GM23338 (cell line): ENCODE measurements at regions not wholly inside any gene's neighbourhood (a gene's known extent, or its start where the extent isn't known, plus 50 kb on each side); places are given as distances from the start of the nearest gene placed in this dataset.

Experiments used
- ATAC-seq: fragments of 200-7000 bp; cut with Tn5 transposase; 3 replicates; pipeline ENCODE4 v1.9.1; 2020
- DNase-seq: peaks from one replicate; pipeline ENCODE4 v3.0.0-alpha.2; 2015; ENCODE audit warnings: low spot score
- H2AFZ ChIP-seq: fragments of 200-600 bp; sonication (generic); 2 replicates; pipeline ENCODE4 v1.8.0; 2016; ENCODE audit warnings: antibody characterized with exemption, mild to moderate bottlenecking, moderate library complexity
- H3F3A ChIP-seq: fragments of 200-600 bp; sonication (generic); replicated peaks from 2 replicates; pipeline ENCODE4 v1.8.0; 2017; ENCODE audit warnings: antibody characterized with exemption, mixed run types, low read depth
- H3K27ac ChIP-seq: fragments of 200-600 bp; sonication (generic); 2 replicates; pipeline ENCODE4 v1.6.1; 2016; ENCODE audit warnings: low read depth
- H3K27me3 ChIP-seq: fragments of 200-600 bp; sonication (generic); 2 replicates; pipeline ENCODE4 v1.8.0; 2016; ENCODE audit warnings: mild to moderate bottlenecking, mixed run types, moderate library complexity; ENCODE audit not compliant: insufficient read depth
- H3K36me3 ChIP-seq: fragments of 200-600 bp; sonication (generic); 2 replicates; pipeline ENCODE4 v1.8.0; 2016; ENCODE audit warnings: mild to moderate bottlenecking; ENCODE audit not compliant: insufficient read depth
- H3K4me1 ChIP-seq: fragments of 200-600 bp; sonication (generic); 2 replicates; pipeline ENCODE4 v1.8.0; 2016; ENCODE audit warnings: mild to moderate bottlenecking, moderate library complexity; ENCODE audit not compliant: insufficient read depth
- H3K4me2 ChIP-seq: fragments of 200-600 bp; sonication (generic); 2 replicates; pipeline ENCODE4 v1.7.1; 2017; ENCODE audit warnings: mixed run types
- H3K4me3 ChIP-seq: fragments of 200-600 bp; sonication (generic); 2 replicates; pipeline ENCODE4 v1.6.1; 2016; ENCODE audit warnings: mixed run types
- H3K79me2 ChIP-seq: fragments of 200-600 bp; sonication (generic); replicated peaks from 2 replicates; pipeline ENCODE4 v1.8.0; 2017; ENCODE audit warnings: mild to moderate bottlenecking; ENCODE audit not compliant: insufficient read depth
- H3K9me2 ChIP-seq: fragments of 200-600 bp; sonication (generic); 2 replicates; pipeline ENCODE4 v1.8.0; 2017; ENCODE audit not compliant: insufficient read depth
- H4K20me1 ChIP-seq: fragments of 200-600 bp; sonication (generic); replicated peaks from 2 replicates; pipeline ENCODE4 v1.8.0; 2017; ENCODE audit warnings: mild to moderate bottlenecking; ENCODE audit not compliant: insufficient read depth
- H3K27ac Mint-ChIP-seq: 2 replicates; pipeline ENCODE4 v1.8.0; 2020; ENCODE audit warnings: inconsistent platforms, mild to moderate bottlenecking, moderate library complexity, mixed read lengths
- H3K27me3 Mint-ChIP-seq: 3 replicates; pipeline ENCODE4 v1.8.0; 2022; ENCODE audit warnings: low read depth, mild to moderate bottlenecking, moderate library complexity, mixed read lengths, inconsistent platforms; ENCODE audit not compliant: insufficient read depth, poor library complexity
- H3K36me3 Mint-ChIP-seq: 3 replicates; pipeline ENCODE4 v1.8.0; 2021; ENCODE audit warnings: low read depth, mild to moderate bottlenecking, inconsistent platforms, moderate library complexity, mixed read lengths
- H3K4me1 Mint-ChIP-seq: 3 replicates; pipeline ENCODE4 v1.8.0; 2020; ENCODE audit warnings: mild to moderate bottlenecking, inconsistent platforms, mixed read lengths
- H3K4me3 Mint-ChIP-seq: 3 replicates; pipeline ENCODE4 v1.8.0; 2021; ENCODE audit warnings: moderate library complexity, mild to moderate bottlenecking, inconsistent platforms, mixed read lengths
- H3K9me3 Mint-ChIP-seq: 3 replicates; pipeline ENCODE4 v1.8.0; 2020; ENCODE audit warnings: moderate library complexity, mild to moderate bottlenecking, inconsistent platforms, mixed read lengths
- JUNB ChIP-seq: IDR thresholded peaks from one replicate; pipeline ENCODE4 v1.6.1; 2016; ENCODE audit warnings: antibody characterized with exemption; ENCODE audit not compliant: unreplicated experiment
- POLR2AphosphoS5 ChIP-seq: IDR thresholded peaks from 2 replicates; pipeline ENCODE4 v1.6.1; 2016; ENCODE audit warnings: antibody characterized with exemption, low read depth
- ZNF331 ChIP-seq: fragments of 250-450 bp; sonication (Bioruptor Pico); IDR thresholded peaks from 2 replicates; pipeline ENCODE4 v1.5.0; 2020; ENCODE audit warnings: low read depth, mild to moderate bottlenecking, moderate library complexity
- ZNF462 ChIP-seq: fragments of 250-450 bp; sonication (Bioruptor Pico); IDR thresholded peaks from 2 replicates; pipeline ENCODE4 v1.5.0; 2020; ENCODE audit warnings: mild to moderate bottlenecking, moderate library complexity
- TF ChIP-seq, protein P1 (sequence below), 2 experiments: fragments of 200-600 bp in 1 of 2; sonication (generic) in 1 of 2; conservative IDR thresholded peaks; 2 replicates each; pipeline versions ENCODE4 v1.5.1 to v1.6.1; 2016 to 2017; ENCODE audit warnings: antibody characterized with exemption in 2 of 2, low read depth in 2 of 2, mild to moderate bottlenecking in 2 of 2, moderate library complexity in 1 of 2

DNA sequence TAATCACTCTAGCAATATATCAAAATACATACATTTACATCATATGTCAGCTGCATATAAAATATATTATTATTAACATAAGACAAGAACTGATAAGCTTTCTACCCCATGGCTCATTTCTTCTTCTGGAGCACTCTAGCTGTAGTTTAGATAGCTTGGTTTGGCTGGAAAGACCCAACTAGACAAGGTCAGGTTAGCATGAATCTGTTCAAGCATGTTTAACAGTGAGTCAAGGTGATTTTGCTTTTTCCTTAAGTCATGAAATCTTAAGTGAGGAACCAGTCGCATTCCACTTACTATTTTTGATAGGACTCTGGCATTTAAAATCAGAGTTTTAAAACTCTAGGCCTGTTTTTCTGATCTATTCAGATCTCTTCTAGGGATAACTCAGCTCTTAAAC is 157.0 kb upstream of the PDGFD start:
- H3K9me3 Mint-ChIP-seq: no peaks in the 10 kb centered on the region; the same call in 2 of the 3 replicates
- Histone ChIP-seq H3K9me2 (peaks cover 11% of the 10 kb centered on the region; the same call in 1 of the 2 replicates), H3F3A (no peaks in the 10 kb centered on the region), H3K27me3 (no peaks in the 10 kb centered on the region), H3K79me2 (no peaks in the 10 kb centered on the region), H4K20me1 (no peaks in the 10 kb centered on the region), H3K4me1 (no peaks in the 10 kb centered on the region), H3K27ac (no peak overlapping the region), H3K4me3 (no peak overlapping the region), H3K4me2 (no peak overlapping the region), H3K36me3 (peaks cover 5% of the 10 kb centered on the region; the same call in 1 of the 2 replicates), H2AFZ (no peak overlapping the region)
- no peaks in the 10 kb centered on the region for H3K27me3 Mint-ChIP-seq
- TF ChIP-seq POLR2AphosphoS5: no peak
- TF ChIP-seq, protein P1, sequence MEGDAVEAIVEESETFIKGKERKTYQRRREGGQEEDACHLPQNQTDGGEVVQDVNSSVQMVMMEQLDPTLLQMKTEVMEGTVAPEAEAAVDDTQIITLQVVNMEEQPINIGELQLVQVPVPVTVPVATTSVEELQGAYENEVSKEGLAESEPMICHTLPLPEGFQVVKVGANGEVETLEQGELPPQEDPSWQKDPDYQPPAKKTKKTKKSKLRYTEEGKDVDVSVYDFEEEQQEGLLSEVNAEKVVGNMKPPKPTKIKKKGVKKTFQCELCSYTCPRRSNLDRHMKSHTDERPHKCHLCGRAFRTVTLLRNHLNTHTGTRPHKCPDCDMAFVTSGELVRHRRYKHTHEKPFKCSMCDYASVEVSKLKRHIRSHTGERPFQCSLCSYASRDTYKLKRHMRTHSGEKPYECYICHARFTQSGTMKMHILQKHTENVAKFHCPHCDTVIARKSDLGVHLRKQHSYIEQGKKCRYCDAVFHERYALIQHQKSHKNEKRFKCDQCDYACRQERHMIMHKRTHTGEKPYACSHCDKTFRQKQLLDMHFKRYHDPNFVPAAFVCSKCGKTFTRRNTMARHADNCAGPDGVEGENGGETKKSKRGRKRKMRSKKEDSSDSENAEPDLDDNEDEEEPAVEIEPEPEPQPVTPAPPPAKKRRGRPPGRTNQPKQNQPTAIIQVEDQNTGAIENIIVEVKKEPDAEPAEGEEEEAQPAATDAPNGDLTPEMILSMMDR (conservative IDR thresholded peaks at IDR 0.05; ENCODE audit: low read depth in 2 of 2): no peak
- TF ChIP-seq ZNF462 (CRISPR knock-in tag): no peak
- no peak for TF ChIP-seq ZNF331
- TF ChIP-seq JUNB: no peak
- ATAC-seq (no peak), DNase-seq (no peak)
- H3K36me3 Mint-ChIP-seq: no peaks in the 10 kb centered on the region
- H3K4me3 Mint-ChIP-seq: no peak overlapping the region
- no peaks in the 10 kb centered on the region for H3K4me1 Mint-ChIP-seq
- no peak overlapping the region for H3K27ac Mint-ChIP-seq
